ENCODE measurements at regions not wholly inside any gene's neighbourhood (a gene's known extent, or its start where the extent isn't known, plus 50 kb on each side); places are given as distances from the start of the nearest gene placed in this dataset.

GRCh38 chr4:188992706-188993105 is 853.5 kb downstream of the TRIML1 start:
- H4K91ac ChIP-seq (ENCODE audit: low read length) = no peak overlapping the region
- H3K27me3 ChIP-seq (ENCODE audit: control insufficient read depth in 1 of 2, insufficient read depth in 1 of 2, low read length in 2 of 2) = no peaks in the 10 kb centered on the region
- H3K4me3 ChIP-seq (ENCODE audit: insufficient read depth in 1 of 2, low read depth in 1 of 2, low read length in 2 of 2) = no peak overlapping the region
- H2BK120ac ChIP-seq (ENCODE audit: low read depth, low read length) = no peak overlapping the region
- H3K14ac ChIP-seq (ENCODE audit: low read length in 2 of 2) = no peak overlapping the region
- no peak overlapping the region for H2BK12ac ChIP-seq (ENCODE audit: low read length in 2 of 2)
- H2BK15ac ChIP-seq (ENCODE audit: low read depth, poor library complexity, severe bottlenecking) = no peak overlapping the region
- H3K4ac ChIP-seq (ENCODE audit: low read depth in 1 of 2, low read length in 2 of 2) = no peak overlapping the region
- H3K18ac ChIP-seq (ENCODE audit: low read depth in 1 of 2, low read length in 2 of 2) = no peak overlapping the region
- peaks cover 5% of the 10 kb centered on the region for H3K4me1 ChIP-seq (ENCODE audit: control insufficient read depth, insufficient read depth, low read depth, low read length)
- H3K27ac ChIP-seq (ENCODE audit: low read length, poor library complexity, severe bottlenecking) = no peak overlapping the region
- H3K9me3 ChIP-seq (ENCODE audit: control insufficient read depth, low read length) = no peaks in the 10 kb centered on the region
- H3K9ac ChIP-seq (ENCODE audit: low read length) = no peak overlapping the region
- H3K4me2 ChIP-seq (ENCODE audit: low read length, poor library complexity, severe bottlenecking) = no peak overlapping the region
- H3K79me1 ChIP-seq (replicated peaks; ENCODE audit: low read length, poor library complexity, severe bottlenecking) = no peaks in the 10 kb centered on the region
- H3K23ac ChIP-seq (ENCODE audit: low read length in 2 of 2) = no peak overlapping the region
- no peak overlapping the region for H2AFZ ChIP-seq (ENCODE audit: low read depth, low read length)
- no peaks in the 10 kb centered on the region for H3K36me3 ChIP-seq (ENCODE audit: control insufficient read depth in 1 of 2, insufficient read depth in 2 of 2, low read depth in 1 of 2, low read length in 2 of 2)
- H2AK5ac ChIP-seq (ENCODE audit: low read length, severe bottlenecking) = no peak overlapping the region
- no peak overlapping the region for H2BK5ac ChIP-seq (ENCODE audit: low read depth, low read length, poor library complexity, severe bottlenecking)
- no peak for DNase-seq
- H4K8ac ChIP-seq (ENCODE audit: low read length) = no peak overlapping the region
- 98% methylated on average over 1 of the region's 1 CpG for WGBS

GRCh38 chr4:188993871-188994270 is 854.6 kb downstream of the TRIML1 start:
- no peak for DNase-seq
- H2BK5ac ChIP-seq (ENCODE audit: low read depth, low read length, poor library complexity, severe bottlenecking) = no peak overlapping the region
- no peaks in the 10 kb centered on the region for H3K9me3 ChIP-seq (ENCODE audit: control insufficient read depth, low read length)
- no peak overlapping the region for H3K23ac ChIP-seq (ENCODE audit: low read length in 2 of 2)
- H2AK5ac ChIP-seq (ENCODE audit: low read length, severe bottlenecking) = no peak overlapping the region
- no peak overlapping the region for H4K8ac ChIP-seq (ENCODE audit: low read length)
- WGBS = 96% methylated on average over 2 of the region's 6 CpGs
- H3K27me3 ChIP-seq (ENCODE audit: control insufficient read depth in 1 of 2, insufficient read depth in 1 of 2, low read length in 2 of 2) = no peaks in the 10 kb centered on the region
- no peak overlapping the region for H3K4me2 ChIP-seq (ENCODE audit: low read length, poor library complexity, severe bottlenecking)
- no peak overlapping the region for H3K4me3 ChIP-seq (ENCODE audit: insufficient read depth in 1 of 2, low read depth in 1 of 2, low read length in 2 of 2)
- H4K91ac ChIP-seq (ENCODE audit: low read length) = no peak overlapping the region
- H3K4ac ChIP-seq (ENCODE audit: low read depth in 1 of 2, low read length in 2 of 2) = no peak overlapping the region
- H3K27ac ChIP-seq (ENCODE audit: low read length, poor library complexity, severe bottlenecking) = no peak overlapping the region
- H2AFZ ChIP-seq (ENCODE audit: low read depth, low read length) = no peak overlapping the region
- no peak overlapping the region for H2BK12ac ChIP-seq (ENCODE audit: low read length in 2 of 2)
- H3K4me1 ChIP-seq (ENCODE audit: control insufficient read depth, insufficient read depth, low read depth, low read length) = peaks cover 4% of the 10 kb centered on the region
- H3K14ac ChIP-seq (ENCODE audit: low read length in 2 of 2) = no peak overlapping the region
- no peaks in the 10 kb centered on the region for H3K79me1 ChIP-seq (replicated peaks; ENCODE audit: low read length, poor library complexity, severe bottlenecking)
- no peak overlapping the region for H2BK15ac ChIP-seq (ENCODE audit: low read depth, poor library complexity, severe bottlenecking)
- no peak overlapping the region for H2BK120ac ChIP-seq (ENCODE audit: low read depth, low read length)
- H3K9ac ChIP-seq (ENCODE audit: low read length) = no peak overlapping the region
- H3K36me3 ChIP-seq (ENCODE audit: control insufficient read depth in 1 of 2, insufficient read depth in 2 of 2, low read depth in 1 of 2, low read length in 2 of 2) = no peaks in the 10 kb centered on the region
- H3K18ac ChIP-seq (ENCODE audit: low read depth in 1 of 2, low read length in 2 of 2) = no peak overlapping the region

GRCh38 chr4:189001283-189001970 is 862.2 kb downstream of the TRIML1 start:
- Histone ChIP-seq H2BK5ac (ENCODE audit: low read depth, low read length, poor library complexity, severe bottlenecking) (peak overlapping the region; percentile 39), H3K27ac (ENCODE audit: low read length, poor library complexity, severe bottlenecking) (no peak overlapping the region), H3K79me1 (replicated peaks; ENCODE audit: low read length, poor library complexity, severe bottlenecking) (no peaks in the 10 kb centered on the region), H2BK15ac (ENCODE audit: low read depth, poor library complexity, severe bottlenecking) (no peak overlapping the region), H3K23ac (ENCODE audit: low read length in 2 of 2) (no peak overlapping the region), H4K91ac (ENCODE audit: low read length) (no peak overlapping the region), H2AK5ac (ENCODE audit: low read length, severe bottlenecking) (no peak overlapping the region), H4K8ac (ENCODE audit: low read length) (no peak overlapping the region), H2BK12ac (ENCODE audit: low read length in 2 of 2) (no peak overlapping the region), H3K14ac (ENCODE audit: low read length in 2 of 2) (no peak overlapping the region), H2AFZ (ENCODE audit: low read depth, low read length) (no peak overlapping the region), H3K27me3 (ENCODE audit: control insufficient read depth in 1 of 2, insufficient read depth in 1 of 2, low read length in 2 of 2) (peaks cover 0 to 3% of the 10 kb centered on the region in 2 experiments), H3K4ac (ENCODE audit: low read depth in 1 of 2, low read length in 2 of 2) (no peak overlapping the region), H3K4me1 (ENCODE audit: control insufficient read depth, insufficient read depth, low read depth, low read length) (no peaks in the 10 kb centered on the region), H3K4me3 (ENCODE audit: insufficient read depth in 1 of 2, low read depth in 1 of 2, low read length in 2 of 2) (no peak overlapping the region), H2BK120ac (ENCODE audit: low read depth, low read length) (no peak overlapping the region), H3K36me3 (ENCODE audit: control insufficient read depth in 1 of 2, insufficient read depth in 2 of 2, low read depth in 1 of 2, low read length in 2 of 2) (no peaks in the 10 kb centered on the region), H3K9ac (ENCODE audit: low read length) (no peak overlapping the region), H3K4me2 (ENCODE audit: low read length, poor library complexity, severe bottlenecking) (no peak overlapping the region), H3K9me3 (ENCODE audit: control insufficient read depth, low read length) (peaks cover 9% of the 10 kb centered on the region), H3K18ac (ENCODE audit: low read depth in 1 of 2, low read length in 2 of 2) (no peak overlapping the region)
- no peak for DNase-seq
- WGBS = 96% methylated on average over 11 of the region's 12 CpGs

GRCh38 chr4:189001971-189002450 is 862.8 kb downstream of the TRIML1 start:
- H3K27ac ChIP-seq (ENCODE audit: low read length, poor library complexity, severe bottlenecking) = no peak overlapping the region
- H3K79me1 ChIP-seq (replicated peaks; ENCODE audit: low read length, poor library complexity, severe bottlenecking) = no peaks in the 10 kb centered on the region
- no peak overlapping the region for H2BK120ac ChIP-seq (ENCODE audit: low read depth, low read length)
- 97% methylated on average over 15 of the region's 15 CpGs for WGBS
- no peak overlapping the region for H2AFZ ChIP-seq (ENCODE audit: low read depth, low read length)
- H3K36me3 ChIP-seq (ENCODE audit: control insufficient read depth in 1 of 2, insufficient read depth in 2 of 2, low read depth in 1 of 2, low read length in 2 of 2) = no peaks in the 10 kb centered on the region
- no peak overlapping the region for H4K8ac ChIP-seq (ENCODE audit: low read length)
- peaks cover 0 to 3% of the 10 kb centered on the region in 2 experiments for H3K27me3 ChIP-seq (ENCODE audit: control insufficient read depth in 1 of 2, insufficient read depth in 1 of 2, low read length in 2 of 2)
- H3K14ac ChIP-seq (ENCODE audit: low read length in 2 of 2) = no peak overlapping the region
- no peak overlapping the region for H3K4me3 ChIP-seq (ENCODE audit: insufficient read depth in 1 of 2, low read depth in 1 of 2, low read length in 2 of 2)
- no peak overlapping the region for H2BK15ac ChIP-seq (ENCODE audit: low read depth, poor library complexity, severe bottlenecking)
- peak overlapping the region; percentile 16 for H4K91ac ChIP-seq (ENCODE audit: low read length)
- no peak overlapping the region for H2BK5ac ChIP-seq (ENCODE audit: low read depth, low read length, poor library complexity, severe bottlenecking)
- H3K4me1 ChIP-seq (ENCODE audit: control insufficient read depth, insufficient read depth, low read depth, low read length) = no peaks in the 10 kb centered on the region
- no peak overlapping the region for H2BK12ac ChIP-seq (ENCODE audit: low read length in 2 of 2)
- no peak overlapping the region for H2AK5ac ChIP-seq (ENCODE audit: low read length, severe bottlenecking)
- H3K4ac ChIP-seq (ENCODE audit: low read depth in 1 of 2, low read length in 2 of 2) = no peak overlapping the region
- no peak for DNase-seq
- H3K23ac ChIP-seq (ENCODE audit: low read length in 2 of 2) = no peak overlapping the region
- H3K4me2 ChIP-seq (ENCODE audit: low read length, poor library complexity, severe bottlenecking) = no peak overlapping the region
- no peak overlapping the region for H3K18ac ChIP-seq (ENCODE audit: low read depth in 1 of 2, low read length in 2 of 2)
- peaks cover 9% of the 10 kb centered on the region for H3K9me3 ChIP-seq (ENCODE audit: control insufficient read depth, low read length)
- H3K9ac ChIP-seq (ENCODE audit: low read length) = no peak overlapping the region
